GM23338 (cell line): ENCODE measurements at regions not wholly inside any gene's neighbourhood (a gene's known extent, or its start where the extent isn't known, plus 50 kb on each side); places are given as distances from the start of the nearest gene placed in this dataset.

Source experiments
- ATAC-seq: fragments of 200-7000 bp; cut with Tn5 transposase; 3 replicates; pipeline ENCODE4 v1.9.1; 2020
- DNase-seq: peaks from one replicate; pipeline ENCODE4 v3.0.0-alpha.2; 2015; ENCODE audit warnings: low spot score
- H2AFZ ChIP-seq: fragments of 200-600 bp; sonication (generic); 2 replicates; pipeline ENCODE4 v1.8.0; 2016; ENCODE audit warnings: antibody characterized with exemption, mild to moderate bottlenecking, moderate library complexity
- H3F3A ChIP-seq: fragments of 200-600 bp; sonication (generic); replicated peaks from 2 replicates; pipeline ENCODE4 v1.8.0; 2017; ENCODE audit warnings: antibody characterized with exemption, mixed run types, low read depth
- H3K27ac ChIP-seq: fragments of 200-600 bp; sonication (generic); 2 replicates; pipeline ENCODE4 v1.6.1; 2016; ENCODE audit warnings: low read depth
- H3K27me3 ChIP-seq: fragments of 200-600 bp; sonication (generic); 2 replicates; pipeline ENCODE4 v1.8.0; 2016; ENCODE audit warnings: mild to moderate bottlenecking, mixed run types, moderate library complexity; ENCODE audit not compliant: insufficient read depth
- H3K36me3 ChIP-seq: fragments of 200-600 bp; sonication (generic); 2 replicates; pipeline ENCODE4 v1.8.0; 2016; ENCODE audit warnings: mild to moderate bottlenecking; ENCODE audit not compliant: insufficient read depth
- H3K4me1 ChIP-seq: fragments of 200-600 bp; sonication (generic); 2 replicates; pipeline ENCODE4 v1.8.0; 2016; ENCODE audit warnings: mild to moderate bottlenecking, moderate library complexity; ENCODE audit not compliant: insufficient read depth
- H3K4me2 ChIP-seq: fragments of 200-600 bp; sonication (generic); 2 replicates; pipeline ENCODE4 v1.7.1; 2017; ENCODE audit warnings: mixed run types
- H3K4me3 ChIP-seq: fragments of 200-600 bp; sonication (generic); 2 replicates; pipeline ENCODE4 v1.6.1; 2016; ENCODE audit warnings: mixed run types
- H3K79me2 ChIP-seq: fragments of 200-600 bp; sonication (generic); replicated peaks from 2 replicates; pipeline ENCODE4 v1.8.0; 2017; ENCODE audit warnings: mild to moderate bottlenecking; ENCODE audit not compliant: insufficient read depth
- H3K9me2 ChIP-seq: fragments of 200-600 bp; sonication (generic); 2 replicates; pipeline ENCODE4 v1.8.0; 2017; ENCODE audit not compliant: insufficient read depth
- H4K20me1 ChIP-seq: fragments of 200-600 bp; sonication (generic); replicated peaks from 2 replicates; pipeline ENCODE4 v1.8.0; 2017; ENCODE audit warnings: mild to moderate bottlenecking; ENCODE audit not compliant: insufficient read depth
- H3K27ac Mint-ChIP-seq: 2 replicates; pipeline ENCODE4 v1.8.0; 2020; ENCODE audit warnings: inconsistent platforms, mild to moderate bottlenecking, moderate library complexity, mixed read lengths
- H3K27me3 Mint-ChIP-seq: 3 replicates; pipeline ENCODE4 v1.8.0; 2022; ENCODE audit warnings: low read depth, mild to moderate bottlenecking, moderate library complexity, mixed read lengths, inconsistent platforms; ENCODE audit not compliant: insufficient read depth, poor library complexity
- H3K36me3 Mint-ChIP-seq: 3 replicates; pipeline ENCODE4 v1.8.0; 2021; ENCODE audit warnings: low read depth, mild to moderate bottlenecking, inconsistent platforms, moderate library complexity, mixed read lengths
- H3K4me1 Mint-ChIP-seq: 3 replicates; pipeline ENCODE4 v1.8.0; 2020; ENCODE audit warnings: mild to moderate bottlenecking, inconsistent platforms, mixed read lengths
- H3K4me3 Mint-ChIP-seq: 3 replicates; pipeline ENCODE4 v1.8.0; 2021; ENCODE audit warnings: moderate library complexity, mild to moderate bottlenecking, inconsistent platforms, mixed read lengths
- H3K9me3 Mint-ChIP-seq: 3 replicates; pipeline ENCODE4 v1.8.0; 2020; ENCODE audit warnings: moderate library complexity, mild to moderate bottlenecking, inconsistent platforms, mixed read lengths
- CTCF ChIP-seq, 2 experiments: fragments of 200-600 bp in 1 of 2; sonication (generic) in 1 of 2; conservative IDR thresholded peaks; 2 replicates each; pipeline versions ENCODE4 v1.5.1 to v1.6.1; 2016 to 2017; ENCODE audit warnings: antibody characterized with exemption in 2 of 2, low read depth in 2 of 2, mild to moderate bottlenecking in 2 of 2, moderate library complexity in 1 of 2
- EZH2 ChIP-seq: fragments of 200-600 bp; sonication (generic); IDR thresholded peaks from one replicate; pipeline ENCODE4 v1.8.0; 2017; ENCODE audit warnings: antibody characterized with exemption, mild to moderate bottlenecking, low read depth; ENCODE audit not compliant: unreplicated experiment
- EZH2phosphoT487 ChIP-seq: fragments of 200-600 bp; sonication (generic); IDR thresholded peaks from one replicate; pipeline ENCODE4 v1.8.1; 2018; ENCODE audit warnings: antibody characterized with exemption; ENCODE audit not compliant: unreplicated experiment
- JUNB ChIP-seq: IDR thresholded peaks from one replicate; pipeline ENCODE4 v1.6.1; 2016; ENCODE audit warnings: antibody characterized with exemption; ENCODE audit not compliant: unreplicated experiment
- POLR2AphosphoS5 ChIP-seq: IDR thresholded peaks from 2 replicates; pipeline ENCODE4 v1.6.1; 2016; ENCODE audit warnings: antibody characterized with exemption, low read depth
- REST ChIP-seq: IDR thresholded peaks from one replicate; pipeline ENCODE4 v1.6.1; 2018; ENCODE audit warnings: antibody characterized with exemption; ENCODE audit not compliant: unreplicated experiment
- STAT1 ChIP-seq: IDR thresholded peaks from one replicate; pipeline ENCODE4 v1.6.1; 2016; ENCODE audit warnings: antibody characterized with exemption; ENCODE audit not compliant: unreplicated experiment
- ZNF331 ChIP-seq: fragments of 250-450 bp; sonication (Bioruptor Pico); IDR thresholded peaks from 2 replicates; pipeline ENCODE4 v1.5.0; 2020; ENCODE audit warnings: low read depth, mild to moderate bottlenecking, moderate library complexity
- ZNF462 ChIP-seq: fragments of 250-450 bp; sonication (Bioruptor Pico); IDR thresholded peaks from 2 replicates; pipeline ENCODE4 v1.5.0; 2020; ENCODE audit warnings: mild to moderate bottlenecking, moderate library complexity

- Histone ChIP-seq H3K27me3 (no peaks in the 10 kb centered on the region), H3K4me1 (no peaks in the 10 kb centered on the region), H3K4me2 (no peak overlapping the region), H3K79me2 (no peaks in the 10 kb centered on the region), H3F3A (no peaks in the 10 kb centered on the region), H3K4me3 (no peak overlapping the region), H2AFZ (no peak overlapping the region), H4K20me1 (no peaks in the 10 kb centered on the region), H3K9me2 (no peaks in the 10 kb centered on the region), H3K27ac (no peak overlapping the region), H3K36me3 (no peaks in the 10 kb centered on the region)
- Mint-ChIP-seq H3K4me1 (peaks cover 2% of the 10 kb centered on the region; the same call in 1 of the 3 replicates), H3K4me3 (no peak overlapping the region), H3K27me3 (no peaks in the 10 kb centered on the region), H3K27ac (no peak overlapping the region), H3K36me3 (no peaks in the 10 kb centered on the region), H3K9me3 (no peaks in the 10 kb centered on the region)
- ATAC-seq (no peak), DNase-seq (no peak)
- TF ChIP-seq EZH2 (no peak), REST (no peak), ZNF331 (no peak), CTCF (conservative IDR thresholded peaks at IDR 0.05; ENCODE audit: low read depth in 2 of 2) (no peak), POLR2AphosphoS5 (no peak), STAT1 (no peak), EZH2phosphoT487 (no peak)
These were observed 56.3 kb downstream of the AGTR2 start for GRCh38 chrX:116226665-116227484.

- no peaks in the 10 kb centered on the region for H3K36me3 Mint-ChIP-seq
- no peak overlapping the region for H2AFZ ChIP-seq
- no peaks in the 10 kb centered on the region for H3K27me3 Mint-ChIP-seq
- TF ChIP-seq JUNB (no peak), ZNF462 (no peak)
These were observed 59.8 kb downstream of the AGTR2 start for GRCh38 chrX:116230130-116230898.

More at GRCh38 chrX:116230130-116230898, 59.8 kb downstream of the AGTR2 start:
- Mint-ChIP-seq H3K27ac (no peak overlapping the region), H3K9me3 (no peaks in the 10 kb centered on the region), H3K4me1 (no peaks in the 10 kb centered on the region), H3K4me3 (no peak overlapping the region)
- H3K4me2 ChIP-seq = no peak overlapping the region
- H3K79me2 ChIP-seq = no peaks in the 10 kb centered on the region
- H3K9me2 ChIP-seq = no peaks in the 10 kb centered on the region
- H3K27ac ChIP-seq = no peak overlapping the region
- no peaks in the 10 kb centered on the region for H3K27me3 ChIP-seq
- no peak overlapping the region for H3K4me3 ChIP-seq
- no peaks in the 10 kb centered on the region for H3K36me3 ChIP-seq
- H3F3A ChIP-seq = no peaks in the 10 kb centered on the region
- H4K20me1 ChIP-seq = no peaks in the 10 kb centered on the region
- DNase-seq (no peak), ATAC-seq (no peak)
- no peaks in the 10 kb centered on the region for H3K4me1 ChIP-seq
